ENCODE measurements at regions not wholly inside any gene's neighbourhood (a gene's known extent, or its start where the extent isn't known, plus 50 kb on each side); places are given as distances from the start of the nearest gene placed in this dataset.

DNA sequence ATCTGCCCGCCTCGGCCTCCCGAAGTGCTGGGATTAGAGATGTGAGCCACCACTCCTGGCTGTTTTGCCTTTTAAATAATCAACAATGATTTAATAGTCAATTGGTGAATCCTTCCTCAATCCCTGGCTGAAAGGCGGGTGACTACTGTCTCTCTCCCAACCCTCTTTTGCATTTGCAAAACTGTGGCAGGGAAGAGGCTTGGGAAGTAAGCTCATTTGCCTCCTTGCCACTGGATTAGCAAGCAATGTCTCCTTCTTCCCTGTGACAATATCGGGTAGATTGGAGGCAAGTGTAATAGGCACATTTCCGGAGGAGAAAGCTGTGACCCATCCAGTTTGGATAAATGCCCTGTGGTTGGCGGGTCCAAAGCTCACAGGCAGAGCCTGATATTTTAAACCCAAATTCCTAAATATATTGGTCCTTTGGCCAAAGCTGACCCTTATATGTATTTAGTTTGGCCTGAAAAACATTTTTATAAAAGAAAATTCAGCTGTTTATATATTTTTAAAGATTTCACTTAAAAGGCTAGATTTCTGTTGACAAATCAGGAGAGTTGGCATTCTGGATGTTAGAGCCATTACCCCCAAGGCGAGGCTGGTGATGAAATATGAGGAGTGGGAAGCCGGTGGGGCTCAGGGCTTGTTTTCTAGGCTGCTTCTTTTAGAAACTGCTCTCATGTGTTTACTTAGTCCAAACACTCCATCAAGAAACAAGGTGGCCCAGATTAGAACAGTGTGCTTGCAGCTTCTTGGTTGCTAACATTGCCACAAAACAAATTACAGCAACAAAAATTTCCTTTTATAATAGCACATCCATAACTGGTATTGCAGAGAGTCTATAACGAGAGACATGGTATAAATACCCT, 646.9 kb upstream of the TMEM132C start:
- no peak overlapping the region for H3K4me3 ChIP-seq
- no peak for TF ChIP-seq CTCF (IDR thresholded peaks at IDR 0.05)
- H3K9me3 ChIP-seq = no peaks in the 10 kb centered on the region
- H3K36me3 ChIP-seq = no peaks in the 10 kb centered on the region
- DNase-seq = no peak
- H3K27ac ChIP-seq = no peak overlapping the region
- intact Hi-C loops (cut with DNase I) = no loop called here
- H3K4me1 ChIP-seq = no peaks in the 10 kb centered on the region
- no peaks in the 10 kb centered on the region for H3K27me3 ChIP-seq
- no peak for ATAC-seq

- no peaks in the 10 kb centered on the region for H3K36me3 ChIP-seq
- intact Hi-C loops (cut with DNase I) = no loop called here
- no peaks in the 10 kb centered on the region for H3K9me3 ChIP-seq
- no peaks in the 10 kb centered on the region for H3K27me3 ChIP-seq
- H3K4me1 ChIP-seq = no peaks in the 10 kb centered on the region
- TF ChIP-seq CTCF (IDR thresholded peaks at IDR 0.05) = no peak
- H3K27ac ChIP-seq = no peak overlapping the region
- DNase-seq = no peak
- no peak overlapping the region for H3K4me3 ChIP-seq
- no peak for ATAC-seq
These were observed 646.1 kb upstream of the TMEM132C start for GRCh38 chr12:127620735-127621355.

GRCh38 chr12:127621366-127621765, 645.6 kb upstream of the TMEM132C start:
- Histone ChIP-seq H3K27me3 (no peaks in the 10 kb centered on the region), H3K4me1 (no peaks in the 10 kb centered on the region), H3K9me3 (no peaks in the 10 kb centered on the region), H3K4me3 (no peak overlapping the region), H3K27ac (no peak overlapping the region), H3K36me3 (no peaks in the 10 kb centered on the region)
- intact Hi-C loops (cut with DNase I) = no loop called here
- TF ChIP-seq CTCF (IDR thresholded peaks at IDR 0.05) = no peak
- DNase-seq = no peak
- peak; percentile 40 for ATAC-seq

DNA sequence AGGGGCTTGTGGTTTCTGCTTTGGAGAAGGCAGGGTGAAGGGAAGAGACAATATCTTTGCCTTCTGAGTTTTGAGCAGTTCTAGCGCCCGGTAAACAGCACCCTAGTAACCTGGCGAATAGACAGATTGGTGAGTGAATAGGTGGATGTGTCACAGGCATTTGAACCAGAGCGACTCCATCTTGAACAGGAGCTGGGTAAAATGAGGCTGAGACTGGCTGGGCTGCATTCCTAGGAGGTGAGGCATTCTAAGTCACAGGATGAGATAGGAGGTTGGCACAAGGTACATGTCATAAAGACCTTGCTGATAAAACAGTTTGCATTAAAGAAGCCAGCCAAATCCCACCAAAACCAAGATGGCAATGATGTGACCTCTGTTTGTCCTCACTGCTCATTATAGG, 643.6 kb upstream of the TMEM132C start:
- H3K4me3 ChIP-seq = no peak overlapping the region
- H3K9me3 ChIP-seq = no peaks in the 10 kb centered on the region
- no peaks in the 10 kb centered on the region for H3K27me3 ChIP-seq
- H3K4me1 ChIP-seq = no peaks in the 10 kb centered on the region
- DNase-seq (no peak), ATAC-seq (no peak)
- H3K27ac ChIP-seq = no peak overlapping the region
- H3K36me3 ChIP-seq = no peaks in the 10 kb centered on the region
- intact Hi-C loops (cut with DNase I) = no loop called here
- no peak for TF ChIP-seq CTCF (IDR thresholded peaks at IDR 0.05)

DNA sequence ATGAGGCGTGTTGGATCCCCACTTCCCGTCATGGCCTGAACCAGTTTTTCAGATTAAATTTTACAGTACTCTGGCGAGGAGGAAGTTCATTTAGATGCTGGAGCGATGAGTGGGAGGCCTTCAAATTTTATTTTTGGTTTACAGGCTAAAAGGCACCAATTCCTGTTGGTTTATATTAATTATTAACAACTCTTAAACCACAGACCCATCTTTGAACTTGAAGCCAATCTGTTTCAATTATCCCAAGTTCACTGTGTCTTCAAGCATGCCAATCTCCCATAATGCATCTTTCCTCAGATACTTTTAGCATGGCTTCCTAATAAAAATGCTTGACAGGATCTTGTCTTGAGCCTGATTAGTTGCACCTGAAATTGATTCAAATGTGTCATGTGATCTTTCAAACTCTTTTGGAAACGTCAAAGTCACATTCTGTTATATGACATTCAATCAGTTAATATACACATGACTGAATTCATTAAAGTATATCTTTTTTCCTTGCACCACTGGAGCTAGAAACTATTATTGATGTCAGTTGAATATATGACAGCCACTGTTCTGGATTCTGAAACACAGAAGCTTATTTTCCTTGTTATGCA, 641.7 kb upstream of the TMEM132C start:
- no peaks in the 10 kb centered on the region for H3K9me3 ChIP-seq
- no peak for TF ChIP-seq CTCF (IDR thresholded peaks at IDR 0.05)
- intact Hi-C loops (cut with DNase I) = no loop called here
- H3K4me1 ChIP-seq = no peaks in the 10 kb centered on the region
- no peak overlapping the region for H3K27ac ChIP-seq
- DNase-seq (no peak), ATAC-seq (no peak)
- H3K36me3 ChIP-seq = no peaks in the 10 kb centered on the region
- no peaks in the 10 kb centered on the region for H3K27me3 ChIP-seq
- H3K4me3 ChIP-seq = no peak overlapping the region

Measured in upper lobe of right lung (tissue), 1 donor.